ENCODE measurements at regions not wholly inside any gene's neighbourhood (a gene's known extent, or its start where the extent isn't known, plus 50 kb on each side); places are given as distances from the start of the nearest gene placed in this dataset.

- Histone ChIP-seq H3K4me3 (no peak overlapping the region), H3K36me3 (no peaks in the 10 kb centered on the region), H3K27me3 (no peaks in the 10 kb centered on the region), H3K4me1 (no peaks in the 10 kb centered on the region), H3K9me3 (no peaks in the 10 kb centered on the region), H3K27ac (no peak overlapping the region)
- TF ChIP-seq CTCF (IDR thresholded peaks at IDR 0.05), result no peak
- DNase-seq (no peak), ATAC-seq (no peak)
- intact Hi-C loops (cut with DNase I), result no loop called here
These were observed 318.8 kb upstream of the NAALADL2 start for GRCh38 chr3:174540116-174540908.

- Histone ChIP-seq H3K9me3 (no peaks in the 10 kb centered on the region), H3K36me3 (no peaks in the 10 kb centered on the region), H3K4me3 (no peak overlapping the region), H3K27ac (no peak overlapping the region), H3K27me3 (no peaks in the 10 kb centered on the region), H3K4me1 (no peaks in the 10 kb centered on the region)
- no peak for DNase-seq
- intact Hi-C loops (cut with DNase I), result no loop called here
- TF ChIP-seq CTCF (IDR thresholded peaks at IDR 0.05), result no peak
- no peak for ATAC-seq
These were observed 317.3 kb upstream of the NAALADL2 start for GRCh38 chr3:174541708-174542315.

GRCh38 chr3:174547801-174548435, 311.2 kb upstream of the NAALADL2 start:
- intact Hi-C loops (cut with DNase I), result no loop called here
- Histone ChIP-seq H3K36me3 (no peaks in the 10 kb centered on the region), H3K27me3 (no peaks in the 10 kb centered on the region), H3K4me1 (no peaks in the 10 kb centered on the region), H3K27ac (no peak overlapping the region), H3K4me3 (no peak overlapping the region), H3K9me3 (no peaks in the 10 kb centered on the region)
- no peak for TF ChIP-seq CTCF (IDR thresholded peaks at IDR 0.05)
- ATAC-seq (no peak), DNase-seq (peak in 1 of 4 donors; percentile 19)

- no peaks in the 10 kb centered on the region for H3K36me3 ChIP-seq
- ATAC-seq, result no peak
- H3K4me3 ChIP-seq, result no peak overlapping the region
- H3K27me3 ChIP-seq, result no peaks in the 10 kb centered on the region
- DNase-seq, result no peak
- H3K9me3 ChIP-seq, result no peaks in the 10 kb centered on the region
- intact Hi-C loops (cut with DNase I), result no loop called here
- H3K27ac ChIP-seq, result no peak overlapping the region
- no peaks in the 10 kb centered on the region for H3K4me1 ChIP-seq
- TF ChIP-seq CTCF (IDR thresholded peaks at IDR 0.05), result no peak
These were observed 310.1 kb upstream of the NAALADL2 start for GRCh38 chr3:174548841-174549623.

Measured in left lung (tissue), 4 donors.